GM12891 (cell line): ENCODE measurements at regions not wholly inside any gene's neighbourhood (a gene's known extent, or its start where the extent isn't known, plus 50 kb on each side); places are given as distances from the start of the nearest gene placed in this dataset.

Source experiments
- DNase-seq: peaks from one replicate; pipeline ENCODE4 v3.0.0; 2011; ENCODE audit warnings: low spot score; ENCODE audit not compliant: insufficient read length
- FAIRE-seq: peaks from 2 replicates; lab custom pipeline; 2011; peaks lifted over from hg19 to GRCh38; lab: Jason Lieb, UNC
- PAX5 ChIP-seq: IDR thresholded peaks from 2 replicates; pipeline ENCODE4 v1.6.1; 2011; ENCODE audit warnings: low read length, moderate library complexity, mild to moderate bottlenecking; ENCODE audit not compliant: insufficient read depth, severe bottlenecking
- POLR2A ChIP-seq: IDR thresholded peaks from 2 replicates; pipeline ENCODE4 v1.6.1; 2011; ENCODE audit warnings: low read depth, low read length, control low read depth
- POLR2AphosphoS5 ChIP-seq: IDR thresholded peaks from 2 replicates; pipeline ENCODE4 v1.6.1; 2011; ENCODE audit warnings: low read depth, low read length, control low read depth
- POU2F2 ChIP-seq: IDR thresholded peaks from 2 replicates; pipeline ENCODE4 v1.6.1; 2011; ENCODE audit warnings: low read depth, mild to moderate bottlenecking, control low read depth, low read length, moderate library complexity
- SPI1 ChIP-seq: IDR thresholded peaks from 2 replicates; pipeline ENCODE4 v1.6.1; 2011; ENCODE audit warnings: low read depth, low read length, control low read depth
- TAF1 ChIP-seq: IDR thresholded peaks from 2 replicates; pipeline ENCODE4 v1.6.1; 2011; ENCODE audit warnings: low read depth, low read length, control low read depth

- FAIRE-seq (no peak), DNase-seq (no peak)
- no peak for TF ChIP-seq TAF1
- no peak for TF ChIP-seq PAX5
- no peak for TF ChIP-seq POLR2AphosphoS5
- no peak for TF ChIP-seq SPI1
- TF ChIP-seq POLR2A: no peak
- no peak for TF ChIP-seq POU2F2
Observed at GRCh38 chr2:30374380-30374779, 72.7 kb upstream of the LCLAT1 start.

GRCh38 chr2:30375915-30376314 lies 71.1 kb upstream of the LCLAT1 start:
- DNase-seq (no peak), FAIRE-seq (no peak)
- no peak for TF ChIP-seq TAF1
- TF ChIP-seq POU2F2: no peak
- no peak for TF ChIP-seq SPI1
- TF ChIP-seq POLR2A: no peak
- TF ChIP-seq POLR2AphosphoS5: no peak
- no peak for TF ChIP-seq PAX5

GRCh38 chr2:30379481-30379880 lies 67.6 kb upstream of the LCLAT1 start:
- DNase-seq (no peak), FAIRE-seq (no peak)
- TF ChIP-seq POLR2AphosphoS5 (no peak), POLR2A (no peak), SPI1 (no peak), TAF1 (no peak), POU2F2 (no peak), PAX5 (no peak)

GRCh38 chr2:30380824-30381223 lies 66.2 kb upstream of the LCLAT1 start:
- FAIRE-seq (no peak), DNase-seq (no peak)
- TF ChIP-seq POLR2A (no peak), POLR2AphosphoS5 (no peak), SPI1 (no peak), TAF1 (no peak), POU2F2 (no peak), PAX5 (no peak)

- TF ChIP-seq POLR2AphosphoS5: no peak
- TF ChIP-seq POLR2A: no peak
- TF ChIP-seq TAF1: no peak
- TF ChIP-seq SPI1: no peak
- no peak for TF ChIP-seq PAX5
- no peak for TF ChIP-seq POU2F2
- DNase-seq (no peak), FAIRE-seq (no peak)
Observed at GRCh38 chr2:30382162-30382783, 64.8 kb upstream of the LCLAT1 start.

- no peak for DNase-seq
- FAIRE-seq: no peak
- no peak for TF ChIP-seq POLR2AphosphoS5
- no peak for TF ChIP-seq POU2F2
- no peak for TF ChIP-seq PAX5
- no peak for TF ChIP-seq SPI1
- no peak for TF ChIP-seq TAF1
- TF ChIP-seq POLR2A: no peak
Observed at GRCh38 chr2:30382995-30383394, 64.1 kb upstream of the LCLAT1 start.

GRCh38 chr2:30385327-30385726 lies 61.7 kb upstream of the LCLAT1 start:
- FAIRE-seq: no peak
- no peak for DNase-seq
- no peak for TF ChIP-seq PAX5
- no peak for TF ChIP-seq POLR2A
- no peak for TF ChIP-seq SPI1
- no peak for TF ChIP-seq TAF1
- no peak for TF ChIP-seq POU2F2
- TF ChIP-seq POLR2AphosphoS5: no peak

- TF ChIP-seq POU2F2: no peak
- no peak for TF ChIP-seq TAF1
- TF ChIP-seq SPI1: no peak
- no peak for TF ChIP-seq POLR2A
- TF ChIP-seq POLR2AphosphoS5: no peak
- no peak for TF ChIP-seq PAX5
- DNase-seq (no peak), FAIRE-seq (no peak)
Observed at GRCh38 chr2:30392097-30392496, 54.9 kb upstream of the LCLAT1 start.

- DNase-seq (no peak), FAIRE-seq (no peak)
Observed at GRCh38 chr2:30393510-30393909, 53.5 kb upstream of the LCLAT1 start.

GRCh38 chr2:30394096-30394495 lies 53.0 kb upstream of the LCLAT1 start:
- TF ChIP-seq POU2F2: no peak
- TF ChIP-seq SPI1: no peak
- no peak for TF ChIP-seq POLR2AphosphoS5
- TF ChIP-seq PAX5: no peak
- no peak for TF ChIP-seq POLR2A
- TF ChIP-seq TAF1: no peak
- FAIRE-seq: no peak
- DNase-seq: no peak

More at GRCh38 chr2:30393510-30393909, 53.5 kb upstream of the LCLAT1 start:
- no peak for TF ChIP-seq TAF1
- no peak for TF ChIP-seq POLR2AphosphoS5
- TF ChIP-seq SPI1: no peak
- no peak for TF ChIP-seq POLR2A
- TF ChIP-seq POU2F2: no peak
- no peak for TF ChIP-seq PAX5
